CD14-positive monocyte (primary cell): ENCODE measurements at regions not wholly inside any gene's neighbourhood (a gene's known extent, or its start where the extent isn't known, plus 50 kb on each side); places are given as distances from the start of the nearest gene placed in this dataset.

Experiments used
- DNase-seq, 3 donors: peaks; one replicate each; pipeline ENCODE4 v3.0.0-alpha.2; 2011 to 2022
- H2AFZ ChIP-seq: 2 replicates; pipeline ENCODE4 v1.6.0; 2012; ENCODE audit warnings: mild to moderate bottlenecking, low read depth, low read length, inconsistent platforms; ENCODE audit not compliant: insufficient read depth, poor library complexity, severe bottlenecking
- H3K27ac ChIP-seq, 2 donors: 1 replicate in 1 of 2; 2 replicates in 1 of 2; pipeline ENCODE4 v1.5.1; 2012 to 2013; ENCODE audit warnings: low read length in 2 of 2, control low read depth in 1 of 2, inconsistent platforms in 1 of 2, low read depth in 1 of 2, mild to moderate bottlenecking in 1 of 2
- H3K27me3 ChIP-seq, 2 donors: one replicate each; pipeline versions ENCODE4 v1.6.0 to v1.6.1; 2011 to 2013; ENCODE audit warnings: low read length in 2 of 2; ENCODE audit not compliant: control insufficient read depth in 2 of 2, insufficient read depth in 2 of 2
- H3K36me3 ChIP-seq, 2 donors: replicated peaks in 1 of 2; 1 replicate in 1 of 2; 2 replicates in 1 of 2; pipeline versions ENCODE4 v1.5.1 to v1.6.1; 2012 to 2013; ENCODE audit warnings: low read length in 2 of 2, control low read depth in 1 of 2, inconsistent platforms in 1 of 2, mild to moderate bottlenecking in 1 of 2; ENCODE audit not compliant: insufficient read depth in 2 of 2, control insufficient read depth in 1 of 2
- H3K4me1 ChIP-seq, 2 donors: 1 replicate in 1 of 2; 2 replicates in 1 of 2; pipeline versions ENCODE4 v1.5.1 to v1.6.1; 2012 to 2013; ENCODE audit warnings: low read length in 2 of 2, control low read depth in 1 of 2, inconsistent platforms in 1 of 2, mild to moderate bottlenecking in 1 of 2, moderate library complexity in 1 of 2; ENCODE audit not compliant: insufficient read depth in 2 of 2, control insufficient read depth in 1 of 2
- H3K4me2 ChIP-seq: replicated peaks from 2 replicates; pipeline ENCODE3; 2012; ENCODE audit warnings: low read length, moderate library complexity, mild to moderate bottlenecking; ENCODE audit not compliant: poor library complexity, severe bottlenecking; ENCODE audit errors: extremely low read depth
- H3K4me3 ChIP-seq, 3 experiments: fragments of 200-600 bp in 1 of 3; sonication (generic) in 1 of 3; replicated peaks in 1 of 3; 1 replicate in 2 of 3; 2 replicates in 1 of 3; pipeline ENCODE4 v1.5.1; 2011 to 2013; ENCODE audit warnings: low read length in 3 of 3, mild to moderate bottlenecking in 3 of 3, control low read depth in 2 of 3, low read depth in 2 of 3, inconsistent platforms in 1 of 3, moderate library complexity in 1 of 3
- H3K79me2 ChIP-seq: 2 replicates; pipeline ENCODE4 v1.6.0; 2012; ENCODE audit warnings: mild to moderate bottlenecking, control low read depth, inconsistent platforms, low read length, moderate library complexity; ENCODE audit not compliant: insufficient read depth
- H3K9ac ChIP-seq: 2 replicates; pipeline ENCODE4 v1.6.0; 2017; ENCODE audit warnings: low read length, mild to moderate bottlenecking; ENCODE audit not compliant: insufficient read depth, poor library complexity, severe bottlenecking
- H3K9me3 ChIP-seq, 2 donors: replicated peaks in 1 of 2; 1 replicate in 1 of 2; 2 replicates in 1 of 2; pipeline versions ENCODE4 v1.5.1 to v1.6.1; 2012 to 2013; ENCODE audit warnings: low read length in 2 of 2, control low read depth in 1 of 2; ENCODE audit not compliant: control insufficient read depth in 1 of 2, insufficient read depth in 1 of 2
- H4K20me1 ChIP-seq: 2 replicates; pipeline ENCODE4 v1.6.0; 2012; ENCODE audit warnings: mild to moderate bottlenecking, low read length, control low read depth, moderate library complexity; ENCODE audit not compliant: insufficient read depth
- H3K27ac Mint-ChIP-seq, 7 donors: one replicate each; pipeline ENCODE4 v1.8.0; 2020; ENCODE audit warnings: mild to moderate bottlenecking in 7 of 7, mixed read lengths in 7 of 7, moderate library complexity in 6 of 7, inconsistent platforms in 2 of 7
- H3K27me3 Mint-ChIP-seq, 3 donors: one replicate each; pipeline ENCODE4 v1.8.0; 2021 to 2022; ENCODE audit warnings: low read depth in 3 of 3, mild to moderate bottlenecking in 3 of 3, mixed read lengths in 3 of 3, moderate library complexity in 3 of 3, inconsistent platforms in 1 of 3
- H3K36me3 Mint-ChIP-seq, 2 donors: one replicate each; pipeline ENCODE4 v1.8.0; 2020; ENCODE audit warnings: mixed read lengths in 2 of 2, inconsistent platforms in 1 of 2, mild to moderate bottlenecking in 1 of 2
- H3K4me1 Mint-ChIP-seq: one replicate; pipeline ENCODE4 v1.8.0; 2020; ENCODE audit warnings: mild to moderate bottlenecking, mixed read lengths
- H3K4me3 Mint-ChIP-seq, 2 donors: one replicate each; pipeline ENCODE4 v1.8.0; 2020; ENCODE audit warnings: mild to moderate bottlenecking in 2 of 2, mixed read lengths in 2 of 2, moderate library complexity in 1 of 2
- H3K9me3 Mint-ChIP-seq, 7 donors: one replicate each; pipeline ENCODE4 v1.8.0; 2020 to 2022; ENCODE audit warnings: mixed read lengths in 7 of 7, mild to moderate bottlenecking in 6 of 7, moderate library complexity in 6 of 7, inconsistent platforms in 2 of 7
- CTCF ChIP-seq: fragments of 200-600 bp; IDR thresholded peaks from one replicate; pipeline ENCODE4 v1.8.0; 2022; ENCODE audit warnings: antibody characterized with exemption, mild to moderate bottlenecking
- WGBS: methylation state at CpG from one replicate; pipeline ENCODE4 v1.1.5; 2013; ENCODE audit warnings: missing lambda C conversion rate; ENCODE audit not compliant: insufficient coverage; 5-methylcytosine and 5-hydroxymethylcytosine counted together
- intact Hi-C, 2 donors: fragments of 100-400 bp; cut with micrococcal nuclease; formaldehyde crosslinking; loops; one replicate each; pipeline versions ENCODE4 v1.15.0 to v1.15.1; 2023

- Histone ChIP-seq H3K36me3 (no peaks in the 10 kb centered on the region), H3K9me3 (peaks cover 0 to 9% of the 10 kb centered on the region in 2 donors), H4K20me1 (no peaks in the 10 kb centered on the region), H3K79me2 (no peaks in the 10 kb centered on the region), H3K27ac (no peak overlapping the region), H3K4me3 (no peak overlapping the region), H3K9ac (no peak overlapping the region), H3K4me1 (no peaks in the 10 kb centered on the region), H3K27me3 (no peaks in the 10 kb centered on the region), H3K4me2 (no peak overlapping the region), H2AFZ (no peak overlapping the region)
- WGBS = 100% methylated on average over 1 of the region's 5 CpGs
- no peak for DNase-seq
- no peak overlapping the region for H3K27ac Mint-ChIP-seq
- H3K9me3 Mint-ChIP-seq = peaks cover 0 to 15% (median 4%) of the 10 kb centered on the region in 7 donors
- H3K36me3 Mint-ChIP-seq = no peaks in the 10 kb centered on the region
- H3K4me1 Mint-ChIP-seq = no peaks in the 10 kb centered on the region
- H3K4me3 Mint-ChIP-seq = no peak overlapping the region
- TF ChIP-seq CTCF = no peak
- intact Hi-C loops = no loop called here
- H3K27me3 Mint-ChIP-seq = no peaks in the 10 kb centered on the region
Measured at GRCh38 chr11:131274233-131274632, 96.2 kb upstream of the NTM start.

- H3K79me2 ChIP-seq = no peaks in the 10 kb centered on the region
- no peak overlapping the region for H3K27ac ChIP-seq
- 84% methylated on average over 5 of the region's 9 CpGs for WGBS
- no peaks in the 10 kb centered on the region for H4K20me1 ChIP-seq
- H3K36me3 ChIP-seq = no peaks in the 10 kb centered on the region
- TF ChIP-seq CTCF = no peak
- Mint-ChIP-seq H3K4me3 (no peak overlapping the region), H3K36me3 (no peaks in the 10 kb centered on the region), H3K27ac (no peak overlapping the region), H3K9me3 (peaks cover 0 to 11% (median 5%) of the 10 kb centered on the region in 7 donors), H3K4me1 (no peaks in the 10 kb centered on the region), H3K27me3 (no peaks in the 10 kb centered on the region)
- no peaks in the 10 kb centered on the region for H3K4me1 ChIP-seq
- H3K4me2 ChIP-seq = no peak overlapping the region
- intact Hi-C loops = no loop called here
- no peak overlapping the region for H3K9ac ChIP-seq
- no peak for DNase-seq
- no peak overlapping the region for H3K4me3 ChIP-seq
- H3K9me3 ChIP-seq = peaks cover 0 to 9% of the 10 kb centered on the region in 2 donors
- no peaks in the 10 kb centered on the region for H3K27me3 ChIP-seq
- H2AFZ ChIP-seq = no peak overlapping the region
Measured at GRCh38 chr11:131275580-131275979, 94.8 kb upstream of the NTM start.
